ENCODE measurements at regions not wholly inside any gene's neighbourhood (a gene's known extent, or its start where the extent isn't known, plus 50 kb on each side); places are given as distances from the start of the nearest gene placed in this dataset.

GRCh38 chr9:81492710-81493447 is 196.5 kb downstream of the TLE1 start:
- ATAC-seq (no peak), DNase-seq (ENCODE audit: low spot score) (no peak)
- intact Hi-C loops (cut with DNase I): no loop called here

- DNase-seq (ENCODE audit: low spot score) (no peak), ATAC-seq (no peak)
- intact Hi-C loops (cut with DNase I): no loop called here
Observed at GRCh38 chr9:81490605-81491331, 198.6 kb downstream of the TLE1 start.

- no peak for ATAC-seq
- no peak for DNase-seq (ENCODE audit: low spot score)
- intact Hi-C loops (cut with DNase I): no loop called here
Observed at GRCh38 chr9:81489046-81489445, 200.3 kb downstream of the TLE1 start.

- ATAC-seq (no peak), DNase-seq (ENCODE audit: low spot score) (no peak)
- intact Hi-C loops (cut with DNase I): no loop called here
Observed at GRCh38 chr9:81480828-81481604, 208.3 kb downstream of the TLE1 start.

- no peak for ATAC-seq
- intact Hi-C loops (cut with DNase I): no loop called here
Observed at GRCh38 chr9:81479573-81479972, 209.8 kb downstream of the TLE1 start.

GRCh38 chr9:81477669-81478068 is 211.7 kb downstream of the TLE1 start:
- ATAC-seq (no peak), DNase-seq (ENCODE audit: low spot score) (no peak)
- intact Hi-C loops (cut with DNase I): no loop called here

More at GRCh38 chr9:81479573-81479972, 209.8 kb downstream of the TLE1 start:
- no peak for DNase-seq (ENCODE audit: low spot score)

- ATAC-seq: no peak
- intact Hi-C loops (cut with DNase I): no loop called here
- DNase-seq (ENCODE audit: low spot score): no peak
Observed at GRCh38 chr9:81476813-81477490, 212.4 kb downstream of the TLE1 start.

GRCh38 chr9:81474792-81475191 is 214.6 kb downstream of the TLE1 start:
- ATAC-seq (no peak), DNase-seq (ENCODE audit: low spot score) (no peak)
- intact Hi-C loops (cut with DNase I): no loop called here

GRCh38 chr9:81474125-81474524 is 215.2 kb downstream of the TLE1 start:
- intact Hi-C loops (cut with DNase I): no loop called here
- DNase-seq (ENCODE audit: low spot score): no peak
- no peak for ATAC-seq

GRCh38 chr9:81473708-81474107 is 215.6 kb downstream of the TLE1 start:
- intact Hi-C loops (cut with DNase I): no loop called here
- ATAC-seq: no peak

GRCh38 chr9:81473206-81473605 is 216.1 kb downstream of the TLE1 start:
- ATAC-seq: no peak
- intact Hi-C loops (cut with DNase I): no loop called here
- DNase-seq (ENCODE audit: low spot score): no peak

More at GRCh38 chr9:81473708-81474107, 215.6 kb downstream of the TLE1 start:
- DNase-seq (ENCODE audit: low spot score): no peak

- ATAC-seq: no peak
- intact Hi-C loops (cut with DNase I): no loop called here
Observed at GRCh38 chr9:81472701-81473100, 216.6 kb downstream of the TLE1 start.

GRCh38 chr9:81470864-81471263 is 218.5 kb downstream of the TLE1 start:
- ATAC-seq (no peak), DNase-seq (ENCODE audit: low spot score) (no peak)
- intact Hi-C loops (cut with DNase I): no loop called here

More at GRCh38 chr9:81472701-81473100, 216.6 kb downstream of the TLE1 start:
- DNase-seq (ENCODE audit: low spot score): no peak

- DNase-seq (ENCODE audit: low spot score) (no peak), ATAC-seq (no peak)
- intact Hi-C loops (cut with DNase I): no loop called here
Observed at GRCh38 chr9:81468084-81468595, 221.2 kb downstream of the TLE1 start.

- intact Hi-C loops (cut with DNase I): no loop called here
- DNase-seq (ENCODE audit: low spot score): no peak
Observed at GRCh38 chr9:81466981-81467380, 222.4 kb downstream of the TLE1 start.

GRCh38 chr9:81465468-81466011 is 223.8 kb downstream of the TLE1 start:
- ATAC-seq: no peak
- DNase-seq (ENCODE audit: low spot score): no peak
- intact Hi-C loops (cut with DNase I): no loop called here

More at GRCh38 chr9:81466981-81467380, 222.4 kb downstream of the TLE1 start:
- no peak for ATAC-seq

GRCh38 chr9:81462801-81463200 is 226.5 kb downstream of the TLE1 start:
- ATAC-seq: no peak
- no peak for DNase-seq (ENCODE audit: low spot score)
- intact Hi-C loops (cut with DNase I): no loop called here

GRCh38 chr9:81461196-81461595 is 228.2 kb downstream of the TLE1 start:
- ATAC-seq (no peak), DNase-seq (ENCODE audit: low spot score) (no peak)
- intact Hi-C loops (cut with DNase I): no loop called here

- DNase-seq (ENCODE audit: low spot score) (no peak), ATAC-seq (no peak)
- intact Hi-C loops (cut with DNase I): no loop called here
Observed at GRCh38 chr9:81460693-81461092, 228.7 kb downstream of the TLE1 start.
